ENCODE measurements at regions not wholly inside any gene's neighbourhood (a gene's known extent, or its start where the extent isn't known, plus 50 kb on each side); places are given as distances from the start of the nearest gene placed in this dataset.
A peak's percentile ranks its signal among the peaks of the same experiment; 100 is the strongest.
"Not testable (repeated sequence)": the region's sequence is repeated elsewhere in the genome, so short reads cannot be mapped to it uniquely, and the experiment has no call there.

DNA sequence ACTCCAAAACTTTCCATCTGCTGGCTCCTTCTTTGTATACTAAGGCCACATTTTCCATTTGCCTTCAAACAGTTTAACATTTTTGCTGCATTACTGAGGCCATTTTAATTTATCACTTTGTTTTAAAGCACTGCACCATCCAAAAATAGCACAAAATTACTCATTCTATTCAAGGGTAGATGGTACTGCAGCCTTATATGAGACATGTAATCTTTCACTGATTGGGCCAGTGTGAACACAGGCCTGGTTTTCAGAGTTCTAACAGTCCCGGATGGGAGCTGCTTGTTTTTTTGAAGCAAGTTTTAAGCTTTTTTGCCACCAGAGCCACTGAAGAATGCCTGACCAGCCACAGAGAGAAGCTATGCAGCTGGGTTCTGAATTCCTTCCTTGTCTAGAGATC lies 172.3 kb upstream of the TSC22D2 start:
- no peak for ATAC-seq (ENCODE audit: poor library complexity)
- DNase-seq = no peak
- intact Hi-C loops (cut with DNase I) = no loop called here

- DNase-seq (peak; percentile 84), ATAC-seq (ENCODE audit: poor library complexity) (peak; percentile 95)
- intact Hi-C loops (cut with DNase I) = no loop called here
These were observed 175.1 kb upstream of the TSC22D2 start for GRCh38 chr3:150232992-150233451.

GRCh38 chr3:150230037-150230436 lies 178.1 kb upstream of the TSC22D2 start:
- no peak for ATAC-seq (ENCODE audit: poor library complexity)
- intact Hi-C loops (cut with DNase I) = no loop called here
- no peak for DNase-seq

- intact Hi-C loops (cut with DNase I) = loop anchor here (5.0 to 10.0 kb wide), 2 partner anchors 264 to 269 kb away; no protein-coding TSS in a partner anchor
- not testable (repeated sequence) for DNase-seq; ATAC-seq (ENCODE audit: poor library complexity)
These were observed 179.5 kb upstream of the TSC22D2 start for GRCh38 chr3:150228626-150229025.

GRCh38 chr3:150227839-150228238 lies 180.3 kb upstream of the TSC22D2 start:
- ATAC-seq (ENCODE audit: poor library complexity) (peak; percentile 67), DNase-seq (no peak)
- intact Hi-C loops (cut with DNase I) = loop anchor here (5.0 to 10.0 kb wide), 2 partner anchors 263 to 269 kb away; no protein-coding TSS in a partner anchor

DNA sequence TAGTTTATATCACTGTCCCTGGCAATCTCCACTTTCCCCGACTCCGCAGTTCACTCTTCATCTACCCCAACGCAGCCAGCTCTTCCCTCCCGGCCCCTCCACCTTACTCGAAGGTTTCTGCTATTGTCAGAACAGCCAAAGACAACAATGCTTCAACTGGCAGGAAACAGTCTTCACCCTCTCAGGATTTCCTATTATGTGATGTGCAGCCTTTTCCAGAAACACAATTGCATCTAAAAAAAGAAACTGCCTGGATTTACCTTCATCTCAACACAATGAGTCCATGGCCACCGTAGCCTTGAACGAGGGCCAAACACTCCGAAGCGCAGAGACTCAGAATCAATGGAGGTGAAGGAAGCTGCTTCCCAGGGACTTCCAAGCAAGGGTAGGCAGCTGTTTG lies 182.1 kb upstream of the TSC22D2 start:
- intact Hi-C loops (cut with DNase I) = loop anchor here (5.0 to 10.0 kb wide), 2 partner anchors 261 to 271 kb away; no protein-coding TSS in a partner anchor
- DNase-seq (peak; percentile 53), ATAC-seq (ENCODE audit: poor library complexity) (no peak)

- intact Hi-C loops (cut with DNase I) = loop anchor here (10.0 kb wide), 1 partner anchor 259 kb away; no protein-coding TSS in a partner anchor
- no peak for DNase-seq
- ATAC-seq (ENCODE audit: poor library complexity) = no peak
These were observed 184.5 kb upstream of the TSC22D2 start for GRCh38 chr3:150223558-150223957.

DNA sequence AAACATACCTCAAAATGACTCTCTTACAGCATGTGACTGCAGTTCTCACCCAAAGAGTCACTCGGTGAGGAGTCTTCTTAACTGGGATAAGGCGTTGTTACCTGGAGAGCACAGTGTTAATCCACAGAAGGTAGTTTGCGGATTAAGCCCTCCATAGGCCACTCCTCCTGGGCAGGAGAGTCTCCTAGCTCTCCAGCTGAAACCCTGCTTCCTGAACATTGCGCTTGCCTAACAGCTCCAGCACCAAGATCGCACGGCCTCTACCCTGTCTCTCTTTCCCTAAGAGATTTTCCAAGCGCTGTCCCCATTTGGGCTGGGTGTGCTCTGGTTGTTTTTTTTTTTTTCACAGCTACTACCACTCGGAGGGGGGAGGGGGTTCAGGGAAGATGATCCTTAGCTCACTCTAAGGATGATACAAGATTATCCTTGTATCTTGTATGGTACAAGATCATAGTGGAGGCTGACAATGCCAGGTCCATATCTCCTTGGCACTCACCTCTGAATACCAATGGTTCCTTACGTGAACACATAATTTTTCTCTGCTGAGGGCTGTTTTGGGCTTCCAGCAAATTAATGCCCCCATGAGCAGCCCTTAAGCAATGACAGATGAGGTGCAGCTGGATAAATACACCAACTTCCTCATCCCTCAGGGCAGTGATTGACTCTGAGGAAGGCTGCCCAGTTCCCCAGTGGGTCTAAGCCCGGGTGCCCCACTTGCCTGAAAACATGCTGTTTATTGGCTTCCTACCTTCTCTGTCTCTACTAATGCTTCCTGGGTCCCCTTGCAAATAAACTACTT lies 185.2 kb upstream of the TSC22D2 start:
- intact Hi-C loops (cut with DNase I) = loop anchor here (10.0 kb wide), 1 partner anchor 258 kb away; no protein-coding TSS in a partner anchor
- ATAC-seq (ENCODE audit: poor library complexity) = no peak

DNA sequence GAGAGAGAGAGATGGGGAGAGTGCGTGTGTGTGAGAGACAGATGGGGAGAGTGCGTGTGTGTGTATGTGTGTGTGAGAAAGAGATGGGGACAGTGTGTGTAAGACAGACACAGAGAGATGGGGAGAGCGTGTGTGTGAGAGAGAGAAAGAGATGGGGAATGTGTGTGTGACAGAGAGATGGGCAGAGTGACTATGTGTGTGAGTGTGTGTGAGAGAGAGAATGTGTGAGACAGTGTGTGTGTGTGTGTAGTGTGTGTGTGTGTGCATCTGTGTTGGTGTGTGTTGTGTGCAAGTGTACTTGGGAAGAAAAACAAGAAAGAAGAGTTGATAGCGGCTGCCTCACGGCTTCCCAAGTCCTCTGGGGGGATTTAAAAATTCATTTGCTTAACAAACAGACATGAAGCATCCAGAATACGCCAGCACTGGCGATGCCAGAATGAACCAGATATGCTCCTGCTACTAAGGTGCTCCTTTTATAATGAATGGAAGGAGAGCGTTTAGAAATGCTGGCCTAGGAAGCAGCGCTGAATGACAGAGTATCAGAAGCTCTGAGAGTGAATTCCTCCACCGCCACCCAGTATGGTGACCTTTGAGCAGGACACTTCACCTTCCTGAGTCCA lies 186.1 kb upstream of the TSC22D2 start:
- ATAC-seq (ENCODE audit: poor library complexity) = no peak
- intact Hi-C loops (cut with DNase I) = loop anchor here (10.0 kb wide), 1 partner anchor 257 kb away; no protein-coding TSS in a partner anchor
- no peak for DNase-seq

More for the DNA sequence above, 185.2 kb upstream of the TSC22D2 start:
- DNase-seq = no peak

- DNase-seq = no peak
- intact Hi-C loops (cut with DNase I) = loop anchor here (10.0 kb wide), 1 partner anchor 256 kb away; no protein-coding TSS in a partner anchor
- no peak for ATAC-seq (ENCODE audit: poor library complexity)
These were observed 187.3 kb upstream of the TSC22D2 start for GRCh38 chr3:150220799-150221198.

- intact Hi-C loops (cut with DNase I) = loop anchor here (10.0 kb wide), 1 partner anchor 255 kb away; no protein-coding TSS in a partner anchor
- no peak for DNase-seq
- no peak for ATAC-seq (ENCODE audit: poor library complexity)
These were observed 188.1 kb upstream of the TSC22D2 start for GRCh38 chr3:150220041-150220440.

GRCh38 chr3:150218841-150219240 lies 189.3 kb upstream of the TSC22D2 start:
- ATAC-seq (ENCODE audit: poor library complexity) = no peak
- intact Hi-C loops (cut with DNase I) = no loop called here

GRCh38 chr3:150218236-150218635 lies 189.9 kb upstream of the TSC22D2 start:
- ATAC-seq (ENCODE audit: poor library complexity) = no peak
- intact Hi-C loops (cut with DNase I) = no loop called here
- DNase-seq = no peak

More at GRCh38 chr3:150218841-150219240, 189.3 kb upstream of the TSC22D2 start:
- no peak for DNase-seq

DNA sequence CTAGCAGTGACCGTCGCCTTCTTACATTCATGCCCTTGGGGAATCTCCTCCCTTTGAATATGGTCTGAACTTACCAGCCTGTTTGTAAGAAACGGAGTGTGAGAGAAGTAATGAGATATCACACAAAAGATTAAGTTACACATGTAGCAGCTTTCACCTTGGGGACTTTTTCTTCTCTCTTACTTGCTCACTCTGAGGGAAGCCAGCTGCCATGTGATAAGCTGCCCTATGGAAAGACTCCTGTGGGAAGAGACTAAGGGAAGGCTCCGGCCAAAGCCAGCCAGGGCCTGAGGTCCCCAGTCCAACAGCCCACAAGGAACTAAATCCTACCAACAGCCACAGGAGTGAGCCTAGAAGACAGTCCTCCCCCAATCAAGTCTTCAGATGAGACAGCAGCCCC lies 190.4 kb upstream of the TSC22D2 start:
- intact Hi-C loops (cut with DNase I) = no loop called here
- DNase-seq (no peak), ATAC-seq (ENCODE audit: poor library complexity) (no peak)

- intact Hi-C loops (cut with DNase I) = no loop called here
- ATAC-seq (ENCODE audit: poor library complexity) = no peak
- no peak for DNase-seq
These were observed 191.1 kb upstream of the TSC22D2 start for GRCh38 chr3:150216866-150217600.

DNA sequence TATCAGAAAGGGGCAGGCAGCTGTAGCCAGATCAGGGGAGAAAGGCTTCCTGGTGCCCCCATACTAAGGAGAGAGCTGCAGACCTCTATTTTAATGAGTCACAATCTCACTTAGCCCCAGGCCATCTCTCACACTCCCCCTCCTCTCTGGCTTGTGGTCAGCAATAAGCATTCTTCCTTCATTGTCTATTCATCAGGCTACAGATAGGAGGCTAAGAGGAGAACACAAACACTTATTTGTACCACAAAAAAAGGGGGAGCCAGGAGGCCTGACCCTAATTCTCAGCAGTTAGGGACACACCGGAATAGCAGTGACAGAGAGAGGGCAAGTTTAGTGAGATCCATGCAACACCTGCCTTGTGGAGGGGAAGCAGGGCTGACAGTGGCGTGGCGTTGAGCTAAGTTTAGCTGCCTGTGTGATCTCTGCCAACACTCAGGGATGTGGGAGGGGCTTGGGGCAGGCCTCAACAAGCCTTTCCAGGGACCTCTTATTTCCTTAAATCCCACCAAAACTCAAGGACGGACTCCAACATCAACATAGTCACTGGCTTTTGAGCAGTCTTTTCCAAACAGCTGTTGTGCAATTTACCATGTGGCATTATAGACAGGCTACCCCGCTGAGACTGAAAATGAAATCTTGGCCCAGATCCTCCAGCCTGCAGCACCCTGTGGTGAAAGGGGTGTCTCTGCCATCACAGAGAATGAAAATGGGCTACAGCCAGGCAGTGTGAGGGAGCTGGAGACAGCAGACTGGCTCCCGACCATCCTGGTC lies 191.9 kb upstream of the TSC22D2 start:
- intact Hi-C loops (cut with DNase I) = no loop called here
- peak; percentile 95 for ATAC-seq (ENCODE audit: poor library complexity)
- peak; percentile 63 for DNase-seq

DNA sequence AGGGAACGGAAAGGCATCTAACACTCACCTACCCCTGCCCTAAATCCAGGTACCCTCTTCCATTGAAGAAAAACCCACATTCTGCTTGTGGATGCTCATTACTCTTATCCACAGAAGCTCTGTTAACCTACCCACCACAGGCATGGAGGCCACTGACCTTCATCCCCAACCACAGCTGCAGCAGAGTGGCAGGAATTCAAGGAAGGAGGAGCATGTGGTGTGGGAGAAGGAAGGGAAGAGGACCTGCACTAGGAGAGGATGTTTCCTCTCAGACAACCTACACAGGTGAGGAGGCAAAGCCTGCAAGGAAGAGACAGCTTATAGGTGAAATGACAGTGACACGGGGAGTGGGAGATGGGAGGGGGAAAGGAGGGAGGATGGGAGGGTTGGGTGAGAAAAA lies 192.5 kb upstream of the TSC22D2 start:
- ATAC-seq (ENCODE audit: poor library complexity) (no peak), DNase-seq (no peak)
- intact Hi-C loops (cut with DNase I) = no loop called here

GRCh38 chr3:150213577-150213976 lies 194.5 kb upstream of the TSC22D2 start:
- no peak for DNase-seq
- no peak for ATAC-seq (ENCODE audit: poor library complexity)
- intact Hi-C loops (cut with DNase I) = no loop called here

Measured in Right ventricle myocardium superior (tissue), 1 donor.